ENCODE measurements at regions not wholly inside any gene's neighbourhood (a gene's known extent, or its start where the extent isn't known, plus 50 kb on each side); places are given as distances from the start of the nearest gene placed in this dataset.

DNA sequence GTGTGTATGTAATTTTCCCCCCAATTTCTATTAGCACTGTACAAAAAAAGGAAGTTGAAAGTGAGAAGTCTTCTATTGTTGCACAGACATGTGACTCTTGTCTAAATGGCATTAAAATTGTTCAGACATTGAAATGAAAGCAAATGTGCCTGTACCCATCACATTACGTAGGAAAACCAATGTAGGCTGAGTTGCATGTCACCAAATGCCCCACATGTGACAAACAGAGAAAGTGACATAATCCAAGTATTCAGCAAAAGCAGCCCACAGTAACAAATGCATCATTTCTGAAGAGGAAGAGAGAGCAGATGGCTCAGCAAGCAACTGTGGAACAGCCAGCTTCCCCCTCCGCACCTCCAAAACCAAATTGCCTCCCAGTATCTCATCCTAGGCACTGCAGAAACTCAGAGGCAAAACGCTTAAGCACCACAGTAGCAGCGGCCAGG is 161.5 kb upstream of the NR4A3 start:
- TF ChIP-seq ZNF696 (CRISPR knock-in tag; conservative IDR thresholded peaks at IDR 0.05) (no peak), ETV1 (tag; conservative IDR thresholded peaks at IDR 0.05; ENCODE audit: low read depth) (no peak), CTCF (IDR thresholded peaks at IDR 0.05 in 2 of 3, conservative IDR thresholded peaks at IDR 0.05 in 1 of 3; ENCODE audit: insufficient read depth in 2 of 3, low read depth in 1 of 3, low read length in 3 of 3) (no peak), KLF6 (CRISPR knock-in tag; IDR thresholded peaks at IDR 0.05; ENCODE audit: borderline replicate concordance) (no peak), RAD21 (CRISPR knock-in tag; conservative IDR thresholded peaks at IDR 0.05 in 1 of 2, IDR thresholded peaks at IDR 0.05 in 1 of 2) (no peak), SPI1 (IDR thresholded peaks at IDR 0.05; ENCODE audit: borderline replicate concordance, low read depth, low read length) (no peak), RBBP5 (IDR thresholded peaks at IDR 0.05; ENCODE audit: borderline replicate concordance, insufficient read depth, low read length, poor library complexity, severe bottlenecking) (no peak), NONO (IDR thresholded peaks at IDR 0.05; ENCODE audit: low read depth in 2 of 2, low read length in 1 of 2) (no peak), RBM14 (IDR thresholded peaks at IDR 0.05; ENCODE audit: borderline replicate concordance, insufficient read depth, low read depth, low read length) (no peak), GABPA (tag; conservative IDR thresholded peaks at IDR 0.05; ENCODE audit: low read depth) (no peak), MEF2A (IDR thresholded peaks at IDR 0.05; ENCODE audit: control insufficient read depth, low read depth, low read length) (no peak), ETV6 (IDR thresholded peaks at IDR 0.05; ENCODE audit: borderline replicate concordance in 1 of 2, low read depth in 2 of 2, low read length in 1 of 2) (no peak), ETV6 (CRISPR knock-in tag; IDR thresholded peaks at IDR 0.05; ENCODE audit: borderline replicate concordance) (no peak)
